GM23338 (cell line): ENCODE measurements at regions not wholly inside any gene's neighbourhood (a gene's known extent, or its start where the extent isn't known, plus 50 kb on each side); places are given as distances from the start of the nearest gene placed in this dataset.

Source experiments
- CREB1 ChIP-seq: fragments of 250-450 bp; sonication (Bioruptor Pico); IDR thresholded peaks from 2 replicates; pipeline ENCODE4 v1.5.0; 2020; ENCODE audit warnings: low read depth, mild to moderate bottlenecking, moderate library complexity
- CTCF ChIP-seq, 2 experiments: fragments of 200-600 bp in 1 of 2; sonication (generic) in 1 of 2; conservative IDR thresholded peaks; 2 replicates each; pipeline versions ENCODE4 v1.5.1 to v1.6.1; 2016 to 2017; ENCODE audit warnings: antibody characterized with exemption in 2 of 2, low read depth in 2 of 2, mild to moderate bottlenecking in 2 of 2, moderate library complexity in 1 of 2
- ETS1 ChIP-seq: IDR thresholded peaks from 2 replicates; pipeline ENCODE4 v1.6.1; 2016; ENCODE audit warnings: antibody characterized with exemption
- EZH2 ChIP-seq: fragments of 200-600 bp; sonication (generic); IDR thresholded peaks from one replicate; pipeline ENCODE4 v1.8.0; 2017; ENCODE audit warnings: antibody characterized with exemption, mild to moderate bottlenecking, low read depth; ENCODE audit not compliant: unreplicated experiment
- EZH2phosphoT487 ChIP-seq: fragments of 200-600 bp; sonication (generic); IDR thresholded peaks from one replicate; pipeline ENCODE4 v1.8.1; 2018; ENCODE audit warnings: antibody characterized with exemption; ENCODE audit not compliant: unreplicated experiment
- JUNB ChIP-seq: IDR thresholded peaks from one replicate; pipeline ENCODE4 v1.6.1; 2016; ENCODE audit warnings: antibody characterized with exemption; ENCODE audit not compliant: unreplicated experiment
- NANOG ChIP-seq: IDR thresholded peaks from 2 replicates; pipeline ENCODE4 v1.6.1; 2016; ENCODE audit warnings: antibody characterized with exemption, borderline replicate concordance
- POLR2AphosphoS5 ChIP-seq: IDR thresholded peaks from 2 replicates; pipeline ENCODE4 v1.6.1; 2016; ENCODE audit warnings: antibody characterized with exemption, low read depth
- REST ChIP-seq: IDR thresholded peaks from one replicate; pipeline ENCODE4 v1.6.1; 2018; ENCODE audit warnings: antibody characterized with exemption; ENCODE audit not compliant: unreplicated experiment
- STAT1 ChIP-seq: IDR thresholded peaks from one replicate; pipeline ENCODE4 v1.6.1; 2016; ENCODE audit warnings: antibody characterized with exemption; ENCODE audit not compliant: unreplicated experiment
- ZNF114 ChIP-seq: fragments of 250-450 bp; sonication (Bioruptor Pico); IDR thresholded peaks from 2 replicates; pipeline ENCODE4 v1.5.0; 2020; ENCODE audit warnings: mild to moderate bottlenecking, moderate library complexity

- TF ChIP-seq CTCF (conservative IDR thresholded peaks at IDR 0.05; ENCODE audit: low read depth in 2 of 2) (no peak), EZH2 (no peak), ETS1 (no peak), EZH2phosphoT487 (no peak), REST (no peak), POLR2AphosphoS5 (no peak), JUNB (no peak), CREB1 (CRISPR knock-in tag) (no peak), NANOG (no peak), STAT1 (no peak), ZNF114 (no peak)
Measured at GRCh38 chr1:86239490-86239889, 82.9 kb upstream of the COL24A1 start.
